ENCODE measurements at regions not wholly inside any gene's neighbourhood (a gene's known extent, or its start where the extent isn't known, plus 50 kb on each side); places are given as distances from the start of the nearest gene placed in this dataset.

DNA sequence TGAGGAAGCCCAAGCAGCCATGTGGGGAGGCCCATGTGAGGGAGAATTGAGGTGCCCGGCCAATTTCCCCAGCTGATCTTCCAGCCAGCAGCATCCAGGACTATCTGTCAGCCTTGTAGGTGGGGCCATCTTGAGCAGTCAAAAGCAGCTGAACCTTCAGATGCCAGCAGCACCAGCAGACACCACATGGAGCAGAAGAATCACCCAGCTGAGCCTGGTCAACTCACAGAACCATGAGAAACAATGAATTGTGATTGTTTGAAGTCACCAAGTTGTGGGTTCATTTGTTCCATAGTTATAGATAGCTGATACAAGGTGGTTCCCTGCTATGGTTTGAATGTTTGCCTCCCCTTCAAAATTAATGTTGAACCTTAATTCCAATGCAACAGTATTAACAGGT, 85.1 kb upstream of the ATP6AP2 start (continued):
- TF ChIP-seq, protein P1, sequence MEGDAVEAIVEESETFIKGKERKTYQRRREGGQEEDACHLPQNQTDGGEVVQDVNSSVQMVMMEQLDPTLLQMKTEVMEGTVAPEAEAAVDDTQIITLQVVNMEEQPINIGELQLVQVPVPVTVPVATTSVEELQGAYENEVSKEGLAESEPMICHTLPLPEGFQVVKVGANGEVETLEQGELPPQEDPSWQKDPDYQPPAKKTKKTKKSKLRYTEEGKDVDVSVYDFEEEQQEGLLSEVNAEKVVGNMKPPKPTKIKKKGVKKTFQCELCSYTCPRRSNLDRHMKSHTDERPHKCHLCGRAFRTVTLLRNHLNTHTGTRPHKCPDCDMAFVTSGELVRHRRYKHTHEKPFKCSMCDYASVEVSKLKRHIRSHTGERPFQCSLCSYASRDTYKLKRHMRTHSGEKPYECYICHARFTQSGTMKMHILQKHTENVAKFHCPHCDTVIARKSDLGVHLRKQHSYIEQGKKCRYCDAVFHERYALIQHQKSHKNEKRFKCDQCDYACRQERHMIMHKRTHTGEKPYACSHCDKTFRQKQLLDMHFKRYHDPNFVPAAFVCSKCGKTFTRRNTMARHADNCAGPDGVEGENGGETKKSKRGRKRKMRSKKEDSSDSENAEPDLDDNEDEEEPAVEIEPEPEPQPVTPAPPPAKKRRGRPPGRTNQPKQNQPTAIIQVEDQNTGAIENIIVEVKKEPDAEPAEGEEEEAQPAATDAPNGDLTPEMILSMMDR (IDR thresholded peaks at IDR 0.05; ENCODE audit: poor library complexity, severe bottlenecking), result no peak
- no peak for TF ChIP-seq EP300 (conservative IDR thresholded peaks at IDR 0.05; ENCODE audit: poor library complexity, severe bottlenecking)

DNA sequence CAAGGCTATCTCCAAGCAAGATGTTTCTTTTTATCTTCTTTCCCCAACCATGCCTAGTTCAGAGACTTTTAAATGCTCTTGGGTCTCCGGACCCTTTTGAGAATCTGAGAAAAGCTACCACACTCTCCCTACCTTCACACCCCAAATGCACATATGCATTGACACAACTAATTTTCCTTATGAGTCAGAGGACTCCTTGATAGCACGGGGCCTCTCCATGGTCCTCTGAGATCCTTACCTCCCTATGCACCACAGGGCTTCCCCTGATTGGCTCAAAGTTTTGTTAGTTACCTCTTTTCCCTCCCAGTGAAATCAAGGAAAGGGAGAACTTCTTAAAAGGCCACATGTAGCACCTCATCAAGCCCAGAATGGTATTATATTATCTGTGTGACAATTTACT, 86.8 kb upstream of the ATP6AP2 start:
- no peaks in the 10 kb centered on the region for H3K9me2 ChIP-seq (ENCODE audit: insufficient read depth, low read length)
- no peaks in the 10 kb centered on the region for H3K79me2 ChIP-seq (replicated peaks; ENCODE audit: insufficient read depth, low read length)
- H2AFZ ChIP-seq (ENCODE audit: low read depth, low read length), result no peak overlapping the region
- no peaks in the 10 kb centered on the region for H3K27me3 ChIP-seq (ENCODE audit: insufficient read depth, low read depth, low read length)
- no peak overlapping the region for H3K4me3 ChIP-seq (ENCODE audit: low read length)
- no peaks in the 10 kb centered on the region for H3K36me3 ChIP-seq (ENCODE audit: insufficient read depth, low read length)
- H3F3A ChIP-seq (ENCODE audit: insufficient read depth, low read length, poor library complexity, severe bottlenecking), result no peaks in the 10 kb centered on the region
- no peak overlapping the region for H3K4me2 ChIP-seq (ENCODE audit: low read length)
- H3K9me3 ChIP-seq (ENCODE audit: low read length), result no peaks in the 10 kb centered on the region
- H3K27ac ChIP-seq (ENCODE audit: low read length), result no peak overlapping the region
- TF ChIP-seq RAD21 (conservative IDR thresholded peaks at IDR 0.05) (no peak), POLR2AphosphoS5 (IDR thresholded peaks at IDR 0.05) (no peak), TAF1 (IDR thresholded peaks at IDR 0.05; ENCODE audit: low read depth) (no peak), EZH2 (IDR thresholded peaks at IDR 0.05; ENCODE audit: borderline replicate concordance, insufficient read depth, low read length, poor library complexity, severe bottlenecking) (no peak), EP300 (conservative IDR thresholded peaks at IDR 0.05; ENCODE audit: poor library complexity, severe bottlenecking) (no peak), MXI1 (conservative IDR thresholded peaks at IDR 0.05; ENCODE audit: poor library complexity, severe bottlenecking) (no peak), SMC3 (conservative IDR thresholded peaks at IDR 0.05; ENCODE audit: poor library complexity) (no peak)
- TF ChIP-seq, protein P1 (IDR thresholded peaks at IDR 0.05; ENCODE audit: poor library complexity, severe bottlenecking), result no peak
- TF ChIP-seq, protein P2, sequence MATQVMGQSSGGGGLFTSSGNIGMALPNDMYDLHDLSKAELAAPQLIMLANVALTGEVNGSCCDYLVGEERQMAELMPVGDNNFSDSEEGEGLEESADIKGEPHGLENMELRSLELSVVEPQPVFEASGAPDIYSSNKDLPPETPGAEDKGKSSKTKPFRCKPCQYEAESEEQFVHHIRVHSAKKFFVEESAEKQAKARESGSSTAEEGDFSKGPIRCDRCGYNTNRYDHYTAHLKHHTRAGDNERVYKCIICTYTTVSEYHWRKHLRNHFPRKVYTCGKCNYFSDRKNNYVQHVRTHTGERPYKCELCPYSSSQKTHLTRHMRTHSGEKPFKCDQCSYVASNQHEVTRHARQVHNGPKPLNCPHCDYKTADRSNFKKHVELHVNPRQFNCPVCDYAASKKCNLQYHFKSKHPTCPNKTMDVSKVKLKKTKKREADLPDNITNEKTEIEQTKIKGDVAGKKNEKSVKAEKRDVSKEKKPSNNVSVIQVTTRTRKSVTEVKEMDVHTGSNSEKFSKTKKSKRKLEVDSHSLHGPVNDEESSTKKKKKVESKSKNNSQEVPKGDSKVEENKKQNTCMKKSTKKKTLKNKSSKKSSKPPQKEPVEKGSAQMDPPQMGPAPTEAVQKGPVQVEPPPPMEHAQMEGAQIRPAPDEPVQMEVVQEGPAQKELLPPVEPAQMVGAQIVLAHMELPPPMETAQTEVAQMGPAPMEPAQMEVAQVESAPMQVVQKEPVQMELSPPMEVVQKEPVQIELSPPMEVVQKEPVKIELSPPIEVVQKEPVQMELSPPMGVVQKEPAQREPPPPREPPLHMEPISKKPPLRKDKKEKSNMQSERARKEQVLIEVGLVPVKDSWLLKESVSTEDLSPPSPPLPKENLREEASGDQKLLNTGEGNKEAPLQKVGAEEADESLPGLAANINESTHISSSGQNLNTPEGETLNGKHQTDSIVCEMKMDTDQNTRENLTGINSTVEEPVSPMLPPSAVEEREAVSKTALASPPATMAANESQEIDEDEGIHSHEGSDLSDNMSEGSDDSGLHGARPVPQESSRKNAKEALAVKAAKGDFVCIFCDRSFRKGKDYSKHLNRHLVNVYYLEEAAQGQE (IDR thresholded peaks at IDR 0.05; ENCODE audit: borderline replicate concordance), result no peak
- no peak overlapping the region for H3K9ac ChIP-seq (ENCODE audit: low read length)
- H4K20me1 ChIP-seq (ENCODE audit: insufficient read depth), result no peaks in the 10 kb centered on the region

- Histone ChIP-seq H2AFZ (ENCODE audit: low read depth, low read length) (no peak overlapping the region), H3K9me3 (ENCODE audit: low read length) (no peaks in the 10 kb centered on the region), H3K4me2 (ENCODE audit: low read length) (no peak overlapping the region), H3K4me3 (ENCODE audit: low read length) (no peak overlapping the region), H3K9me2 (ENCODE audit: insufficient read depth, low read length) (no peaks in the 10 kb centered on the region), H3F3A (ENCODE audit: insufficient read depth, low read length, poor library complexity, severe bottlenecking) (no peaks in the 10 kb centered on the region), H3K79me2 (replicated peaks; ENCODE audit: insufficient read depth, low read length) (no peaks in the 10 kb centered on the region), H3K9ac (ENCODE audit: low read length) (no peak overlapping the region), H3K27ac (ENCODE audit: low read length) (no peak overlapping the region), H3K27me3 (ENCODE audit: insufficient read depth, low read depth, low read length) (no peaks in the 10 kb centered on the region), H4K20me1 (ENCODE audit: insufficient read depth) (no peaks in the 10 kb centered on the region), H3K36me3 (ENCODE audit: insufficient read depth, low read length) (no peaks in the 10 kb centered on the region)
- TF ChIP-seq RAD21 (conservative IDR thresholded peaks at IDR 0.05) (no peak), SMC3 (conservative IDR thresholded peaks at IDR 0.05; ENCODE audit: poor library complexity) (no peak), POLR2AphosphoS5 (IDR thresholded peaks at IDR 0.05) (no peak), MXI1 (conservative IDR thresholded peaks at IDR 0.05; ENCODE audit: poor library complexity, severe bottlenecking) (no peak), EP300 (conservative IDR thresholded peaks at IDR 0.05; ENCODE audit: poor library complexity, severe bottlenecking) (no peak), EZH2 (IDR thresholded peaks at IDR 0.05; ENCODE audit: borderline replicate concordance, insufficient read depth, low read length, poor library complexity, severe bottlenecking) (no peak), TAF1 (IDR thresholded peaks at IDR 0.05; ENCODE audit: low read depth) (no peak)
- TF ChIP-seq, protein P1 (IDR thresholded peaks at IDR 0.05; ENCODE audit: poor library complexity, severe bottlenecking), result no peak
- TF ChIP-seq, protein P2 (IDR thresholded peaks at IDR 0.05; ENCODE audit: borderline replicate concordance), result no peak
Measured at GRCh38 chrX:40488296-40488695, 92.5 kb upstream of the ATP6AP2 start.

Measured in neural cell (in vitro differentiated cells).